ENCODE measurements at regions not wholly inside any gene's neighbourhood (a gene's known extent, or its start where the extent isn't known, plus 50 kb on each side); places are given as distances from the start of the nearest gene placed in this dataset.

DNA sequence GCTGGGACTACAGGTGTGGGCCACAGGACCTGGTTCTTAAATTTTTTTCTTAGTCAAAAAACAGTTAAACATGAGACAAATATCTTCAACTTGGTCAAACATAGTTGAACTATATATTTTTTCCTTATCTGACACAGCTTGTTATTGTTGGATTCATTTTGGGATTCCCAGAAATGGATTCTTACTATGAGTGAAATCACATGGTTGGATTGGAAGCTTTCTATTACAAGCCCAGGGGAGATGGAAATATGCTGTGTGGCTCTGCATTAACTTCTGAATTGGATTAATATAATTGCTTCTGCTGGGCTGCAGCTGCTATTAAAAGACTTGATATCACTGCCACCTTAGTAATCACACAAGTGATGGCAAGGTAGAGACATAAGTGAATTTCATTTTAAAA is 126.4 kb upstream of the DUSP22 start:
- intact Hi-C loops (cut with micrococcal nuclease), result no loop called here
- H3K4me3 ChIP-seq (ENCODE audit: control extremely low read depth in 1 of 5, extremely low read depth in 1 of 5, insufficient read depth in 1 of 5, low read depth in 2 of 5, low read length in 4 of 5), result no peak overlapping the region
- Mint-ChIP-seq H3K27ac (no peak overlapping the region), H3K4me1 (no peaks in the 10 kb centered on the region), H3K9me3 (ENCODE audit: insufficient read depth) (no peaks in the 10 kb centered on the region), H3K27me3 (no peaks in the 10 kb centered on the region), H3K4me3 (no peak overlapping the region)
- H4K20me1 ChIP-seq (ENCODE audit: control insufficient read depth, insufficient read depth, low read length, poor library complexity, severe bottlenecking), result no peaks in the 10 kb centered on the region
- H3K27me3 ChIP-seq (replicated peaks in 1 of 4; ENCODE audit: control extremely low read depth in 1 of 4, control insufficient read depth in 3 of 4, insufficient read depth in 4 of 4, low read length in 3 of 4), result no peaks in the 10 kb centered on the region
- ATAC-seq (ENCODE audit: low read depth) (no peak), DNase-seq (no peak)
- no peak overlapping the region for H3K9ac ChIP-seq (ENCODE audit: low read length)
- peaks cover 0 to under 1% (median 0%) of the 10 kb centered on the region in 3 donors for H3K9me3 ChIP-seq (ENCODE audit: control extremely low read depth in 1 of 3, control insufficient read depth in 2 of 3, insufficient read depth in 1 of 3, low read length in 2 of 3)
- no peaks in the 10 kb centered on the region for H3K4me1 ChIP-seq (ENCODE audit: control insufficient read depth in 2 of 2, insufficient read depth in 2 of 2, low read length in 2 of 2)
- no peaks in the 10 kb centered on the region for H3K36me3 ChIP-seq (replicated peaks in 1 of 2; ENCODE audit: control extremely low read depth in 1 of 2, control insufficient read depth in 1 of 2, extremely low read depth in 1 of 2, insufficient read depth in 2 of 2, low read length in 1 of 2)
- H3K27ac ChIP-seq (ENCODE audit: low read length in 2 of 2), result no peak overlapping the region
- H3K79me2 ChIP-seq (ENCODE audit: control insufficient read depth, insufficient read depth, low read length), result no peaks in the 10 kb centered on the region
- H3K4me2 ChIP-seq (replicated peaks; ENCODE audit: low read depth, low read length, poor library complexity, severe bottlenecking), result no peak overlapping the region
- no peak overlapping the region for H2AFZ ChIP-seq (ENCODE audit: insufficient read depth, low read depth, low read length, poor library complexity, severe bottlenecking)
- POLR2A ChIA-PET, result no interaction called here
- CTCF ChIA-PET, result interaction anchor here (0.6 to 3.0 kb wide), 2 partner anchors 15 to 19 kb away, joined by 3 to 7 read pairs; no protein-coding TSS in a partner anchor
- TF ChIP-seq CTCF (IDR thresholded peaks at IDR 0.05) (no peak), EZH2 (IDR thresholded peaks at IDR 0.05; ENCODE audit: borderline replicate concordance, insufficient read depth, low read depth, low read length, poor library complexity, severe bottlenecking) (no peak)

DNA sequence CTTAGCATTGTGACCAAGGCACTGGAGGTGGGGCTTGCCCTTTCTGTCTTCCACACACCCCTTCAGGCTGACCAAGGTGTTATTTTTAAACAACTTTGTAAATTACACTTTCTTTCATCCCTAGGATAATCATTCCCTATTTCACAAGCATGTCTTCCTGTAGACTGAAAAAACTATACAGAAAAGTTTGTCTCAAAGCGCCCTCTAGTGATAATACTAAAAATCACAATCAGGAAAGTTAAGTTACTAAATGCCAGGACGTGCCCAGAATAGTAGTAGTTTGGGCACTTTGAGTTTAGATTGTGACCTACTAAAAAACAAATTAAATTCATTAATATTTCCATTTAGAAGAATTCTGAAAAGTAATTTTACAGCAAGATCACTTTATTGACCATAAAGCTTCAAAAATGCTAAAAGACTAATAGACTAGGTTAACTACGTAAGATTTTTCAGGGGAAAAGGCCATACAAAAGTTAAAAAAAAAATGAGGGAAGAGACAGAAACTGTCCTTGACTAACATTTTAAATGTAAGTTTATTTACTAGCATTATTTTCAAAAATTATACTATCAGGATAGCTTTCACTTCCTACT is 123.3 kb upstream of the DUSP22 start:
- Histone ChIP-seq H3K4me2 (replicated peaks; ENCODE audit: low read depth, low read length, poor library complexity, severe bottlenecking) (no peak overlapping the region), H3K27me3 (replicated peaks in 1 of 4; ENCODE audit: control extremely low read depth in 1 of 4, control insufficient read depth in 3 of 4, insufficient read depth in 4 of 4, low read length in 3 of 4) (no peaks in the 10 kb centered on the region), H3K27ac (ENCODE audit: low read length in 2 of 2) (no peak overlapping the region), H4K20me1 (ENCODE audit: control insufficient read depth, insufficient read depth, low read length, poor library complexity, severe bottlenecking) (no peaks in the 10 kb centered on the region), H3K4me3 (ENCODE audit: control extremely low read depth in 1 of 5, extremely low read depth in 1 of 5, insufficient read depth in 1 of 5, low read depth in 2 of 5, low read length in 4 of 5) (no peak overlapping the region), H3K9ac (ENCODE audit: low read length) (no peak overlapping the region), H3K79me2 (ENCODE audit: control insufficient read depth, insufficient read depth, low read length) (no peaks in the 10 kb centered on the region), H3K9me3 (ENCODE audit: control extremely low read depth in 1 of 3, control insufficient read depth in 2 of 3, insufficient read depth in 1 of 3, low read length in 2 of 3) (peaks cover 0 to 14% (median 0%) of the 10 kb centered on the region in 3 donors), H3K4me1 (ENCODE audit: control insufficient read depth in 2 of 2, insufficient read depth in 2 of 2, low read length in 2 of 2) (no peaks in the 10 kb centered on the region), H3K36me3 (replicated peaks in 1 of 2; ENCODE audit: control extremely low read depth in 1 of 2, control insufficient read depth in 1 of 2, extremely low read depth in 1 of 2, insufficient read depth in 2 of 2, low read length in 1 of 2) (no peaks in the 10 kb centered on the region), H2AFZ (ENCODE audit: insufficient read depth, low read depth, low read length, poor library complexity, severe bottlenecking) (no peak overlapping the region)
- Mint-ChIP-seq H3K4me1 (no peaks in the 10 kb centered on the region), H3K4me3 (no peak overlapping the region), H3K9me3 (ENCODE audit: insufficient read depth) (peaks cover 2% of the 10 kb centered on the region), H3K27ac (no peak overlapping the region), H3K27me3 (no peaks in the 10 kb centered on the region)
- ChIA-PET CTCF (interaction anchor here (0.7 to 3.5 kb wide), 10 partner anchors 9 to 223 kb away, joined by 3 to 29 read pairs (median 4); partner anchors contain the start of gene IRF4), POLR2A (no interaction called here)
- no CpG with 5 or more reads among the region's 3 CpGs for WGBS (ENCODE audit: insufficient coverage)
- DNase-seq, result peak; percentile 56
- no peak for TF ChIP-seq EZH2 (IDR thresholded peaks at IDR 0.05; ENCODE audit: borderline replicate concordance, insufficient read depth, low read depth, low read length, poor library complexity, severe bottlenecking)
- peak; percentile 84 for TF ChIP-seq CTCF (IDR thresholded peaks at IDR 0.05)
- intact Hi-C loops (cut with micrococcal nuclease), result no loop called here
- no peak for ATAC-seq (ENCODE audit: low read depth)

Measured in B cell (primary cell).